ENCODE measurements at regions not wholly inside any gene's neighbourhood (a gene's known extent, or its start where the extent isn't known, plus 50 kb on each side); places are given as distances from the start of the nearest gene placed in this dataset.
"Not testable (repeated sequence)": the region's sequence is repeated elsewhere in the genome, so short reads cannot be mapped to it uniquely, and the experiment has no call there.

DNA sequence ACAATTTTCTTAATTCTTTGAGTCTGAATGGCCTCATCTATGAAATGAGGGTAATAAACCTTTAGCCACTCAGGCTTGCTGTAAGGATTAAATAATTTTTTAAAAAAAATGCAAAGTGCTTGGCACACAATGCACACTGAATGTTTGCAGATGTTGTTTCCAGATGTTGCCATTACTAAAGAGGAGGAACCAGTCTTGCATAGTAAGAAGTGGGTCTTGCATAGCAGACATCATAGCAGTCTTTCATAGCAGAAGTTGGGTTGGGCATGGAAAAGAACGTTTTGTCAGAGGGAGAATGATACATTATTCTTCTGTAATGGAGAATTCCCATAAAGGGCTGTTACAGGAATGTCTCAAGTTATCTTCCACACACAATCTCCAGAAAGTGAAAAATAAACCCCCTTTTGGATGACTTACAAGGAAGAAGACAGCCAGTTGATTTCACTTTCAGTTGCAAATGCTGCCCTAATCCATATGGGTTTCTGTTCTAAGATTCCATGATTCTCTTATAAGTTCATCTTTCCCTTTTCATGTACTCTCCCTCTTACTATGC is 327.7 kb downstream of the SUCLG1 start:
- DNase-seq: no peak

- DNase-seq: no peak
These were observed 330.1 kb downstream of the SUCLG1 start for GRCh38 chr2:84129018-84129417.

DNA sequence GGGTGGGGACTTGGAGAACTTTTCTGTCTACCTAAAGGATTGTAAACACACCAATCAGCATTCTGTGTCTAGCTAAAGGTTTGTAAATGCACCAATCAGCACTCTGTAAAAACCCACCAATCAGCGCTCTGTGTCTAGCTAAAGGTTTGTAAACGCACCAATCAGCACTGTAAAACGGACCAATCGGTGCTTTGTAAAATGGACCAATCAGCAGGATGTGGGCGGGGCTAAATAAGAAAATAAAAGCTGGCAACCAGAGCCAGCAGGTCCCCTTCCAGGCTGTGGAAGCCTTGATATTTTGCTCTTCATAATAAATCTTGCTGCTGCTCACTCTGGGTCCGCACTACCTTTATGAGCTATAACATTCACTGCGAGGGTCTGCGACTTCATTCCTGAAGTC is 331.3 kb downstream of the SUCLG1 start:
- not testable (repeated sequence) for DNase-seq

DNA sequence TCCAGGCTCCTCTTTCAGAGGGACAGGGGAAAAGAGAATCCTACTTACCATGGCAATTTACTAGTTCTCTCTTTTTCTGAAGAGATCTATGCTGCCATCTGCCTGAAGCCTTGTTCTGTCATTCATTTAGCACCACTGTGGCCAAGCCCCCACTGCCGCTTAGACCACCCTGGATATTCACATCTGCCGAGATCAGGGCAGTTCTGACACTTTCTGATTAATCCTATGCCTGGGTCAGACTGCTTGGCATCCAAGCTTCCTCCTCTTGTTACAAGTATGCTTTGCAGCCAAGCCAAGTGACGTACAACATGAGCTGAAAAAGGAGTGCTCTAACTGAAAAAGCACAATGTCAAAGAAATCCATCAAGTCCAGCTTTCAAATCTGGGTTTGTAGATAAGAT is 332.6 kb downstream of the SUCLG1 start:
- no peak for DNase-seq

GRCh38 chr2:84126084-84126483 is 333.0 kb downstream of the SUCLG1 start:
- DNase-seq: no peak

DNA sequence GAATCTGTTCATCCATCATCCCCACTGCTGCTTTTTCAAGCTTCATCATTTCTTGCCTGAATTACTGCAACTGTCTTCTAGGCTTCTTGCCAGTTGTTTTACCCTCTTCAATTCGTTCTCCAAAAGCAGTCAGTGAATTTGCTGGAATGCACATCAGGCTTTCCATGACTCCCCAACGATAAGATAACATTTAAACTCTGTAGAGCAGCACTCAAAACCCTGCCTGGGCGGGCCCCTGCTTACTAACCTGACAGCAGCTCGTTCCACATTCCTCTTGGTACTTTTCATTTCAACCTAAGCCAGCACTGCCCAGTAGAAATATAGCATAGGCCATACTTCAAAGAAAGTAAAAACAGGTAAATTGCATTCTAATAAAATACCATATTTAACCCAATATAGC is 342.9 kb downstream of the SUCLG1 start:
- DNase-seq: no peak

DNA sequence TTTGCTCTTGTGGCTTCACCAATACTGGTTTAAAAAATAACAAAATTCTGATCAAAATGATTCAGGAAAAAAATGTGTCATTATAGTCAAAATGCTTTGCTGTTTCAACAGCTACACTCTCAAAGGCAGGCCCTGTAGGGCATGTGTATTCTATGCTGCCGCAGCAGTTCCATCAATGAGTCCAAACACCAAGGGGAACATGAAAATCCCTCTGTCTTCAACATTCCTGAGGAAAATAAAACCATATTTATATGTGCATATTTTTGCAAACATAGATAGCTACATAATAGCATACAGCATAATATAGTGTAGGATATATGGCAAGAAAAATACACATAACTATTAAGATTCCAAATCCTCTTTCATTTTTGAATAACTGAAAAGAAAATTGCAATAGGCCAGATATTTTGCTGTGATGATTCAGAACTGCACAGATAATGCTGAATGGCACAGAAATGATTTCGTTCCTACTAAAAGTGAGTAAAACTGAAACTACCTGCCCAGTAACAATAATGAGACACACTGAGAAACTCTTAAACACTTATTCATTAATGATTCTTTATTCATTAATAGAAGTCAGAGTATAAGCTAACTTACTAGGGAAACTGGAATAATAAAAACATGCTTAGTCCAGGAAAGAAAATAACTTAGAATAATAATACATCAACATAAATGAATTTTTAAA is 343.8 kb downstream of the SUCLG1 start:
- DNase-seq: no peak

DNA sequence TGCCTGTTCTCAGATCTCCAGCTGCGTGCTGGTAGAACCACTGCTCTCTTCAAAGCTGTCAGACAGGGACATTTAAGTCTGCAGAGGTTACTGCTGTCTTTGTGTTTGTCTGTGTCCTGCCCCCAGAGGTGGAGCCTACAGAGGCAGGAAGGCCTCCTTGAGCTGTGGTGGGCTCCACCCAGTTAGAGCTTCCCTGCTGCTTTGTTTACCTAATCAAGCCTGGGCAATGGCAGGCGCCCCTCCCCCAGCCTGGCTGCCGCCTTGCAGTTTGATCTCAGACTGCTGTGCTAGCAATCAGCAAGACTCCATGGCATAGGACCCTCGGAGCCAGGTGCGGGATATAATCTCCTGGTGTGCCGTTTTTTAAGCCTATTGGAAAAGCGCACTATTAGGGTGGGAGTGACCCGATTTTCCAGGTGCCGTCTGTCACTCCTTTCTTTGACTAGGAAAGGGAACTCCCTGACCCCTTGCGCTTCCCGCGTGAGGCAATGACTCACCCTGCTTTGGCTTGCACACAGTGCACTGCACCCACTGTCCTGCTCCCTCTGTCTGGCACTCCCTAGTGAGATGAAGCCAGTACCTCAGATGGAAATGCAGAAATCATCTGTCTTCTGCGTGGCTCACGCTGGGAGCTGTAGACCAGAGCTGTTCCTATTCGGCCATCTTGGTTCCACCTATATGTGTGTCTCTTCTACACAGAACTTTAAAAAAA is 355.1 kb downstream of the SUCLG1 start:
- DNase-seq: not testable (repeated sequence)

GRCh38 chr2:84102274-84102673 is 356.8 kb downstream of the SUCLG1 start:
- no peak for DNase-seq

GRCh38 chr2:84088656-84089055 is 370.4 kb downstream of the SUCLG1 start:
- DNase-seq: no peak

- DNase-seq: no peak
These were observed 373.5 kb downstream of the SUCLG1 start for GRCh38 chr2:84085562-84085961.

DNA sequence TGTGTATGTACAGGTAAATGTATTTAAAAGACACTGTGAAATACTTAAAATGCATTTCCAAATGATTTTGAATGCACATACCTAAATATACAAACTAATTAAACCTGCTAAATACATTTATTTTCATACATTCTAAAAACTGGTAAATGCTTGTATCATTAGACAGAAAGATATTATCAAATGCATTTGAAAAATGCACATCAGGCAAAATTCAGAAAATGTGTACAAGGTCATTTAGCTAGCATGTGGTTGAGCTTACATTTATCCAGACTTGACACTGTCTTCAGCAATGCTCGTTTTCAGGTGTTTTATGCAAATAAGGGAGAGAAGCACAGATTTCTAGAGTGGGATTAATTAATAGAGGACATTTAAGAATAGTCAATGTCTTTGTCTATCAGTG is 374.2 kb downstream of the SUCLG1 start:
- no peak for DNase-seq

DNA sequence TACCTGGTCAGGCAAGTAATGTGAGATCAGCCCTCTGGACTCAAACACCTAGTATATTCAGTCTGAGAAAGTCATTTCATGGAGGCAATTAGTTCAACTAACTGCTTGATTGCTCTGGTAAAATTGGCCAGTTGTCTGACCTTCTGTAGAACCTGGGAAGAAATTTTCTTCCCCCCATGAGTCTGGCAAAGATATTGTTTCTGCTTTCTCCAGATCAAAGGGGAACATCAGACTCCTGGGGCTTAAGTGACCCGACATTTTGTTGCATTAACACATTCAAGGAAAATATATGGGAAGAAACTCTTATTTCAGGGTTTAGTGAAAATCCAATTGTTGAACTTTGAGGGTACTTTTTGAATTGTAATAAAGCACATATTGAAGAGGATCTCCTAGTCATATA is 375.1 kb downstream of the SUCLG1 start:
- no peak for DNase-seq

GRCh38 chr2:84078471-84078870 is 380.6 kb downstream of the SUCLG1 start:
- no peak for DNase-seq

- DNase-seq: no peak
These were observed 381.6 kb downstream of the SUCLG1 start for GRCh38 chr2:84077496-84077895.

- DNase-seq: no peak
These were observed 388.0 kb downstream of the SUCLG1 start for GRCh38 chr2:84071050-84071449.

DNA sequence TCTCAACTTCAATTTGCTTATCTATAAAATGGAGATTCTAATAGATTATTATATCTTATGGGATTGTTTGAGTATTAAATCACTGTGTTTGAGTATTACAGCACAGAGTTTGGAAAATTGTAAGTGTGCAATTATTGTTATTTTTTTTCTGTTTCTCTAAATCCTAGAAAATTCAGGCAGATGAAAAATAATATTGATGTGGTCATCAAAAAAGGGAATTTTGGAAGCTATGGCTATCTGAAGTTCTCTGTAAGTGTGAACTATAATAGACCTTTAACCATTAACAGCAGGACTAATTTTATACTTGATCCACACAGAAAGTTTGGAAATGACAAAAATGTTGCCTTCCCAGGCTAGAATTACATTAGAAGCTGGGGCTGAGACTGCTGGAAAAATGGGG is 393.2 kb downstream of the SUCLG1 start:
- no peak for DNase-seq

DNA sequence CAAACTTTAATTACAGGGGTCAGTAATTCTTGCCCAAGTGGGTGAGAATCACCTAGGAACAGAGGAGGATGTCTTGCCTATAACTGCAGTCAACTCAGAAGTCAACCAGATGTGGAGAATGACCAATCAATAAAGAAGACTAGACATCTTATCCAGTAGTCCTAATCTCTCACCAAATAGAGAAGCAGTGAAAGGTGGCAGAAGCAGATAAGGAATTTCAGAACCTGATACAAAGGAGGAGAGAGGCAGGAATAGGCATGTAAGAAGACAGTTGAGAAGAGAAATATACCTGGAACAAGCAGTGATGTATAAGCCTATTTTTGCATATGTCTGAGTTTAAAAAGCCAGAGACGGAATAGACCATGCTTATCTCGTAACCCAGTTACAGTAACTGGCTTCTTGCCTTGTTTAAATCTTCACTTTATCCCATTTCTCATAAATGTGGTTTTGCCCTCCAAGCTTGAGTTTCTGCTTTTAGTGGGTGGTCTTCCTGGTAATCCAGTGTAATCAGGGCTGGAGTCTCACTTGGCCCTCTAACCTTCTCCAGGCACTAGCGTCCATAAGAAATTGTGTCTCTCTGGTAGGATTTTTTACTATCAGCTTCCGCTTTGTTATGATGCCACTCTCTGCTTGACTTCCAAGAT is 401.0 kb downstream of the SUCLG1 start:
- no peak for DNase-seq

DNA sequence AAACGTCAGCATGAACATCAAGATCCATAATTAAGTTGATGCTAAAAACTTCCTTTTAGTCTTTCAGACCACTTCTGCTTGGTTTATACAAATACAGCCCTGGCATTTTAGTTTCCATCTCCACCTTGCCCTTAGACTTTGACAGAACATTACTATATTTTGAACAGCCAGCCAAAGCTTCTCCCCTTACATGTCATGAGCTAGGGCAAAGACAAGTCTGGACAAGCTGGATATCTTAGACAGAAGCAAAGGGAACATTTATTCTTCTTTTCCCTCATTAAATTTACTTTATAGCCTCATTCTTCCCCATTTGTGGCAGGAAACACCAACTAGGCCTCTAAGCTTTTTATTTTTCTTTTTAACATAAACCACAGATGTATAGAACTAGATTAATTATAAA is 403.3 kb downstream of the SUCLG1 start:
- no peak for DNase-seq

GRCh38 chr2:84054577-84054976 is 404.5 kb downstream of the SUCLG1 start:
- not testable (repeated sequence) for DNase-seq

DNA sequence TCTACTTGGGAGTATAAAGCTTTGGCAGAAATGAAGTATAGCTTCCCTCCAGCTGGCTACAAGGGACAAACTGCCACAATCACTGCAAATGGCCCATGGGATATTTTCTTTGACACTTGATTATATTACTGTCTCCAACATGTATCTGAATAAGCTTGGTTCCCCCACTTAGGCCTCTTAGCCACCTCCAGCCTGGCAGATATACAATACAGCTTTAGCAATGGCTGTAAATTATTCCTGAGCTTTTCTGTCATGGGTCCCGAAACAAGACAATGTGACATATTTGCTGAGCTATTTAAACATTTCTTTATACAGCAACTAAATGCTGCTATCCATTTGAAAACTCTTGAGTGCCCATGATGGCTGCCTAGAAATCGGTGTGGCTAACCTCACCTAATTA is 406.2 kb downstream of the SUCLG1 start:
- DNase-seq: no peak

DNA sequence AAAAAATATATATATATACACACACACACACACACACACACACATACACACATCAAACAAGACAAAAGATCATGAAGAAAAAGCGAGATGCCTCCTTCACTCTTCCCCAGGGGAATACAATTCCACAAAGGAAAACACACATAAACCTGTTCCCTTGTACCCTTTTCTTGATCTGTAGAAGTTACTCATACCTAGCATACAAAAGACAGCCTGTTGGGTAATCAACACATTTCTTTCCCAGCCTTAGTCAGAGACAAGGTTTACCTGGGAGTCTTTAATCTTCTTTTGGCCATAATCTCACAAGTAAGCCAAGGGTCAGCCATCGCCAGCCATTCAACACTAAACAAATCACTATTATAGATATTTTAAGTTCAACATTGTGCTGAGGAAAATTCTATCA is 407.0 kb downstream of the SUCLG1 start:
- no peak for DNase-seq

GRCh38 chr2:84048964-84049363 is 410.1 kb downstream of the SUCLG1 start:
- DNase-seq: no peak

DNA sequence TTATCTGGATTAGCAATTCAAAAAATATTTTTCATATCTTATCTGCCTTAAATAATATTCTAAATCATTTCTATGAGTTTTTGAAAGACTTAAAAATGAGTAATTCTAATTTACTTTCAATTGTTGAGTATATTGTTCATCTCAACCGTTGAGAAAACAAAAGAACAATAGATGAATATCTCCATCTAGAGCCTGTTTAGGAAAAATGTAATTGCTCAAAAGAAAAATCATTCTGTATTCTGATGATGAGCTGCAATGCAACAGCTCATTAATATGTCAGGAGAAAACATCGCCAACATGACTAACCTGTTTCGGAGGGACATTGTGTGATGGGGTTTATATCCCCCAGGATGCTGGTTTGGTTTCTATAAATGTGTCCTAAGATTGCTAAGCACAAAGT is 417.6 kb downstream of the SUCLG1 start:
- no peak for DNase-seq

Measured in effector CD4-positive, alpha-beta T cell (primary cell).